Panc1 (cell line): ENCODE measurements at regions not wholly inside any gene's neighbourhood (a gene's known extent, or its start where the extent isn't known, plus 50 kb on each side); places are given as distances from the start of the nearest gene placed in this dataset.

Source experiments
- ATAC-seq: fragments of 200-7000 bp; cut with Tn5 transposase; 2 replicates; pipeline ENCODE4 v1.9.1; 2020; ENCODE audit warnings: mild to moderate bottlenecking, moderate library complexity
- BruUV-seq: library from RNA; stranded (reverse); fragments of 400-500 nt; replicated peaks from 2 replicates; lab custom pipeline; 2021; lab: Mats Ljungman, UMichigan
- CTCF ChIA-PET: fragments of 300-600 bp; sonication (Branson Sonifier 250); formaldehyde crosslinking; loops from one replicate; lab custom pipeline; 2022; ENCODE audit warnings: antibody characterized with exemption; lab: Charles Lee
- POLR2A ChIA-PET: fragments of 300-600 bp; sonication (Branson Sonifier 250); formaldehyde crosslinking; loops from one replicate; lab custom pipeline; 2022; ENCODE audit warnings: antibody characterized with exemption; lab: Charles Lee
- DNase-seq: peaks from one replicate; pipeline ENCODE4 v3.0.0-alpha.2; 2010; ENCODE audit warnings: low read depth, low spot score
- H3K27ac ChIP-seq: 2 replicates; pipeline ENCODE4 v1.5.1; 2011; ENCODE audit warnings: mild to moderate bottlenecking, low read length, inconsistent platforms
- H3K27me3 ChIP-seq: fragments of 200-500 bp; sonication (Bioruptor generic); 2 replicates; pipeline ENCODE4 v1.6.0; 2014; ENCODE audit warnings: low read length, inconsistent platforms; ENCODE audit not compliant: control insufficient read depth, insufficient read depth
- H3K36me3 ChIP-seq: fragments of 200-500 bp; sonication (Bioruptor generic); 2 replicates; pipeline ENCODE4 v1.5.1; 2014; ENCODE audit warnings: inconsistent platforms, mild to moderate bottlenecking, low read length, moderate library complexity; ENCODE audit not compliant: control insufficient read depth, insufficient read depth
- H3K4me1 ChIP-seq: 2 replicates; pipeline ENCODE4 v1.5.1; 2011; ENCODE audit warnings: inconsistent platforms, mild to moderate bottlenecking, low read length, moderate library complexity; ENCODE audit not compliant: control insufficient read depth, insufficient read depth
- H3K4me3 ChIP-seq, 2 experiments: 2 replicates each; pipeline ENCODE4 v1.5.1; 2011 to 2012; ENCODE audit warnings: low read depth in 2 of 2, low read length in 2 of 2, mild to moderate bottlenecking in 2 of 2, inconsistent platforms in 1 of 2, moderate library complexity in 1 of 2
- H3K9me3 ChIP-seq: fragments of 200-500 bp; sonication (Bioruptor generic); 2 replicates; pipeline ENCODE4 v1.5.1; 2014; ENCODE audit warnings: low read depth, mild to moderate bottlenecking, inconsistent platforms, low read length, moderate library complexity; ENCODE audit not compliant: control insufficient read depth, insufficient read depth
- POLR2AphosphoS5 ChIP-seq: IDR thresholded peaks from 2 replicates; pipeline ENCODE4 v1.6.1; 2012; ENCODE audit warnings: mild to moderate bottlenecking, low read depth, low read length, moderate library complexity
- SIN3A ChIP-seq: IDR thresholded peaks from 2 replicates; pipeline ENCODE4 v1.6.1; 2012; ENCODE audit warnings: low read depth, mild to moderate bottlenecking, low read length, moderate library complexity, borderline replicate concordance; ENCODE audit not compliant: insufficient read depth
- TCF7L2 ChIP-seq: IDR thresholded peaks from 2 replicates; pipeline ENCODE4 v1.6.1; 2011; ENCODE audit warnings: mild to moderate bottlenecking, low read depth, low read length, inconsistent platforms
- in situ Hi-C: cut with HindIII; loops from 2 replicates; pipeline ENCODE4 v1.10.0; 2016; ENCODE audit warnings: low sequenced_read_pairs, low pct_unique_long_range_greater_than_20kb
- intact Hi-C: fragments of 100-400 bp; cut with micrococcal nuclease; formaldehyde crosslinking; loops from one replicate; pipeline ENCODE4 v1.10.0; 2022; ENCODE audit not compliant: unreplicated experiment
- TF ChIP-seq, protein P1 (sequence below): fragments of 450-650 bp; IDR thresholded peaks from 2 replicates; pipeline ENCODE4 v1.5.1; 2017; ENCODE audit warnings: mild to moderate bottlenecking
- TF ChIP-seq, protein P2 (sequence below), 2 experiments: IDR thresholded peaks; 2 replicates each; pipeline ENCODE4 v1.6.1; 2011 to 2012; ENCODE audit warnings: low read depth in 2 of 2, control low read depth in 1 of 2, low read length in 1 of 2, mild to moderate bottlenecking in 1 of 2, moderate library complexity in 1 of 2; ENCODE audit not compliant: insufficient read depth in 1 of 2

DNA sequence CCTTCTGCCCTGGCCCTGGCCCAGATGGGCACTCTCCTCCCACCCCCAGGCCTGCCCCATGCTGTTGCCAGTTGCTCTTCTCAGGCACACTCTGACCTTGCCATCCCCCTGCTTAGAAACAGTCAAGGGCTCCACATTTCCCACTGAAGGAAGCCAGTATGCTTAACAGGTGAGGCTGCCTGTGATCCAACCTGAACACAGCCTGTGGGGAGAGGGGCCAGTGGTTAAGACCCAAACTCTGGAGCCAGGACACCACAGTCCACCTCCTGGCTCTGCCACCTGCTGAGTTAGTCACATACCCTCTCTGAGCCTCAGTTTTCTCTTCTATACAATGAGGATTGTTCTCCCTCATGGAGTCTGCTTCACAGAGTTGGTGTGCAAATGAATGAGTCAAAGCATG lies 526.9 kb downstream of the MATN1 start:
- ChIA-PET CTCF (no interaction called here), POLR2A (no interaction called here)
- no peak for ATAC-seq
- Histone ChIP-seq H3K4me3 (no peak overlapping the region), H3K27me3 (peaks cover 3% of the 10 kb centered on the region; the same call in 1 of the 2 replicates), H3K36me3 (no peaks in the 10 kb centered on the region), H3K9me3 (no peaks in the 10 kb centered on the region; the same call in 1 of the 2 replicates), H3K27ac (no peak overlapping the region), H3K4me1 (no peaks in the 10 kb centered on the region)
- in situ Hi-C loops, result no loop called here
- BruUV-seq, result no TSS peak
- intact Hi-C loops, result no loop called here
- DNase-seq, result no peak
- TF ChIP-seq, protein P1, sequence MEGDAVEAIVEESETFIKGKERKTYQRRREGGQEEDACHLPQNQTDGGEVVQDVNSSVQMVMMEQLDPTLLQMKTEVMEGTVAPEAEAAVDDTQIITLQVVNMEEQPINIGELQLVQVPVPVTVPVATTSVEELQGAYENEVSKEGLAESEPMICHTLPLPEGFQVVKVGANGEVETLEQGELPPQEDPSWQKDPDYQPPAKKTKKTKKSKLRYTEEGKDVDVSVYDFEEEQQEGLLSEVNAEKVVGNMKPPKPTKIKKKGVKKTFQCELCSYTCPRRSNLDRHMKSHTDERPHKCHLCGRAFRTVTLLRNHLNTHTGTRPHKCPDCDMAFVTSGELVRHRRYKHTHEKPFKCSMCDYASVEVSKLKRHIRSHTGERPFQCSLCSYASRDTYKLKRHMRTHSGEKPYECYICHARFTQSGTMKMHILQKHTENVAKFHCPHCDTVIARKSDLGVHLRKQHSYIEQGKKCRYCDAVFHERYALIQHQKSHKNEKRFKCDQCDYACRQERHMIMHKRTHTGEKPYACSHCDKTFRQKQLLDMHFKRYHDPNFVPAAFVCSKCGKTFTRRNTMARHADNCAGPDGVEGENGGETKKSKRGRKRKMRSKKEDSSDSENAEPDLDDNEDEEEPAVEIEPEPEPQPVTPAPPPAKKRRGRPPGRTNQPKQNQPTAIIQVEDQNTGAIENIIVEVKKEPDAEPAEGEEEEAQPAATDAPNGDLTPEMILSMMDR, result no peak
- TF ChIP-seq, protein P2, sequence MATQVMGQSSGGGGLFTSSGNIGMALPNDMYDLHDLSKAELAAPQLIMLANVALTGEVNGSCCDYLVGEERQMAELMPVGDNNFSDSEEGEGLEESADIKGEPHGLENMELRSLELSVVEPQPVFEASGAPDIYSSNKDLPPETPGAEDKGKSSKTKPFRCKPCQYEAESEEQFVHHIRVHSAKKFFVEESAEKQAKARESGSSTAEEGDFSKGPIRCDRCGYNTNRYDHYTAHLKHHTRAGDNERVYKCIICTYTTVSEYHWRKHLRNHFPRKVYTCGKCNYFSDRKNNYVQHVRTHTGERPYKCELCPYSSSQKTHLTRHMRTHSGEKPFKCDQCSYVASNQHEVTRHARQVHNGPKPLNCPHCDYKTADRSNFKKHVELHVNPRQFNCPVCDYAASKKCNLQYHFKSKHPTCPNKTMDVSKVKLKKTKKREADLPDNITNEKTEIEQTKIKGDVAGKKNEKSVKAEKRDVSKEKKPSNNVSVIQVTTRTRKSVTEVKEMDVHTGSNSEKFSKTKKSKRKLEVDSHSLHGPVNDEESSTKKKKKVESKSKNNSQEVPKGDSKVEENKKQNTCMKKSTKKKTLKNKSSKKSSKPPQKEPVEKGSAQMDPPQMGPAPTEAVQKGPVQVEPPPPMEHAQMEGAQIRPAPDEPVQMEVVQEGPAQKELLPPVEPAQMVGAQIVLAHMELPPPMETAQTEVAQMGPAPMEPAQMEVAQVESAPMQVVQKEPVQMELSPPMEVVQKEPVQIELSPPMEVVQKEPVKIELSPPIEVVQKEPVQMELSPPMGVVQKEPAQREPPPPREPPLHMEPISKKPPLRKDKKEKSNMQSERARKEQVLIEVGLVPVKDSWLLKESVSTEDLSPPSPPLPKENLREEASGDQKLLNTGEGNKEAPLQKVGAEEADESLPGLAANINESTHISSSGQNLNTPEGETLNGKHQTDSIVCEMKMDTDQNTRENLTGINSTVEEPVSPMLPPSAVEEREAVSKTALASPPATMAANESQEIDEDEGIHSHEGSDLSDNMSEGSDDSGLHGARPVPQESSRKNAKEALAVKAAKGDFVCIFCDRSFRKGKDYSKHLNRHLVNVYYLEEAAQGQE (IDR thresholded peaks at IDR 0.05; ENCODE audit: insufficient read depth in 1 of 2, low read depth in 2 of 2, low read length in 1 of 2), result no peak
- TF ChIP-seq SIN3A, result no peak
- no peak for TF ChIP-seq TCF7L2
- TF ChIP-seq POLR2AphosphoS5, result no peak

DNA sequence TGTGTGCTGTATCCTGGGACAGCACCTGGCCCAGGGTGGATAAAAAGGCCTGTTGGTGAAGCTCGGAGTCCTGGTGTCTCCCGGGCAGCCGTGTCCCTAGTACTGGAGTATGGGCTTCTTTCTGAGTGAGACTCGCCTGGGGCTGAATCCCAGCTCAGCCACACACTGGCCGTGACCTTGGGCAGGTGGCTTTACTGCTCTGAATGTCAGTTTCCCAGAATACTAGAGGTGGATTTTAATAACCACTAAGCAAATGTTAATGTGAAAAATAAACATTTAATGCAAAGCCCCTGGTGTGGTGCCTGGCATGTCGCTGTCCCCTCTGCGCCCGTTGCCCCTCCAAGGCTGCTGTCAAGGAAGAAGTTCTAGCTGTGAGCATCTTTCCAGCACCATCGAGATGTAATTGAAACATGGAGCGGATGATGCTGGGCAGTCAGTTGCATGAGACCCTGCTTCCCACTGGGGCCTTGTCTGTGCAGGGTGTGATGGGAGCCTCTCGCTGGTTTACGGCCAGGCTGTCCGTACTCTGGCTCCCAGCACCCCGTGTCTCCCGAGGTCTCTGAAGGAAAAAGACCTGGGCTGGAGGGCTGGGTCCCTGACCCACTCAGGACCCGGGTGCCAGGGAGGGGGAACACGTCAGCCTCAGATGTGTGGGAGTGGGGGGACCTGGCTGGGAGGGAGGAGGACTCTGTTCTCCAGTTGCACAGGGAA lies 527.8 kb downstream of the MATN1 start:
- Histone ChIP-seq H3K4me3 (no peak overlapping the region), H3K27me3 (peaks cover 3% of the 10 kb centered on the region; the same call in 1 of the 2 replicates), H3K9me3 (no peaks in the 10 kb centered on the region), H3K4me1 (no peaks in the 10 kb centered on the region), H3K27ac (no peak overlapping the region), H3K36me3 (no peaks in the 10 kb centered on the region)
- CTCF ChIA-PET, result no interaction called here
- no peak for TF ChIP-seq SIN3A
- TF ChIP-seq TCF7L2, result no peak
- no peak for TF ChIP-seq POLR2AphosphoS5
- TF ChIP-seq, protein P2 (IDR thresholded peaks at IDR 0.05; ENCODE audit: insufficient read depth in 1 of 2, low read depth in 2 of 2, low read length in 1 of 2), result no peak
- TF ChIP-seq, protein P1, result no peak
- DNase-seq (no peak), ATAC-seq (no peak)
- in situ Hi-C loops (no loop called here), intact Hi-C loops (no loop called here)
- POLR2A ChIA-PET, result no interaction called here
- no TSS peak for BruUV-seq
